Suppressor macrophage treated with lipopolysaccharide for 4 hours (primary cell): ENCODE measurements at regions not wholly inside any gene's neighbourhood (a gene's known extent, or its start where the extent isn't known, plus 50 kb on each side); places are given as distances from the start of the nearest gene placed in this dataset.
"Not testable (repeated sequence)": the region's sequence is repeated elsewhere in the genome, so short reads cannot be mapped to it uniquely, and the experiment has no call there.

ENCODE experiments used
- DNase-seq: peaks from one replicate; pipeline ENCODE4 v3.0.0-alpha.2; 2020

- DNase-seq = not testable (repeated sequence)
These were observed 157.7 kb downstream of the GIPC2 start for GRCh38 chr1:78203410-78203982.

- DNase-seq = no peak
These were observed 164.4 kb downstream of the GIPC2 start for GRCh38 chr1:78210175-78210574.

GRCh38 chr1:78211483-78212092 lies 165.8 kb downstream of the GIPC2 start:
- DNase-seq = no peak

GRCh38 chr1:78214334-78214733 lies 168.6 kb downstream of the GIPC2 start:
- no peak for DNase-seq

DNA sequence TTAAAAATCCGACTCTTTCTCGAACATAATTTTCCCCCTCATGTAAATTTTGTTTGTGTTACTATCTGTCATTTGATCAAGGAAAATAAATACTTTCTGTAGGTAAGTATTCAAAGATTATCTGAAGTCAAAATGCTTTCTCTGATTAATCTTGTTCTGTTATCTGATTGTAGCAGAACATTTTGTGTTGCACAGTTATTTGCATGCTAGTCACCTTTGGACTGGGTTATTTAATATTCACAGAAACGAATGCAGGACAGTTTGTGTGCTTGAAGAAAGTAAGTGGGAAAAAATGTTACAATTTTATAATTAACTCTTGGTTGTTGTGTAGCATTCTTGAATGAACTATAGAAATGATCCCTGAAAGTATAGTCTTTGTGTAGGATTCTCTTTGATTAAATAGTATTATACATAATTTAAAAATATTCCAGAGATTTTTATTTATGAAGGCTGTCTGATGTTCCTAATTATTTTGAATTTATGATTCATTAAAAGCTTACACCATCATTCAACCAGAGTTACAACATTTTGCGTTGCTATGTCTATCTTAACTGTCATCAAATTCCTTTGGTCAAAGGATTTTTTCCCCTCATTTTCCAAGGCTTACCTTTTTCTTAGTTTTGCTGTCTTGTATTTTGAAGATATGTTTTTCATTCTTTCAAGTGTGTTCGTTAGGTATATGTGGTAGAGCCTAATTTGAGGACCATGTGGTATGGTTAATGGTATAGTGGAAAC lies 176.6 kb downstream of the GIPC2 start:
- no peak for DNase-seq

- no peak for DNase-seq
These were observed 177.2 kb downstream of the GIPC2 start for GRCh38 chr1:78222960-78223358.

- DNase-seq = no peak
These were observed 177.8 kb downstream of the GIPC2 start for GRCh38 chr1:78223417-78224215.

DNA sequence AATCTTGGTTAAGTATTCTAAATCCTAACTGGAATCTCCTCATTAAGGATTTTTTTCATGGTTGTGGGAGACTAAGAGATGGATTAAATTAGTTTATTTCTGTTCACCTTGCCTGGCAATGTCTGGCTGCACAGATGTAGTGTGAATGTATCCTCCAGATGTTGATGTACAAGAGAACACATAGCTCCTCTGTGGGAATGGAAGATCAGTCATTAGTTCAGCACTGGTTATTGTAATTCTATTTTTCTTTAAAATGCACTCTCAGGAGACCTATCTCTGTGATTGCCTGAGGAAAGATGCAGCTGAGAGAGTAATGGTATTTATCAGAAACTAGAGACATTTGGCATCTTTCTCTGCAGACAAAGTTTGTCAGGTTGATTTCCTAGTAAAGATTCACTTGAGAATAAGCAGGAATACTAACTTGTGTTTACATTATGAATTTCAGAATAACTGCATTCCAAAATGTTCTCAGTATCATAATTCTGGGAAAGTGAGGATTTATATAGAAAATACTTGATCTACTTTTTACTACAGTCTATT lies 178.6 kb downstream of the GIPC2 start:
- DNase-seq = no peak

DNA sequence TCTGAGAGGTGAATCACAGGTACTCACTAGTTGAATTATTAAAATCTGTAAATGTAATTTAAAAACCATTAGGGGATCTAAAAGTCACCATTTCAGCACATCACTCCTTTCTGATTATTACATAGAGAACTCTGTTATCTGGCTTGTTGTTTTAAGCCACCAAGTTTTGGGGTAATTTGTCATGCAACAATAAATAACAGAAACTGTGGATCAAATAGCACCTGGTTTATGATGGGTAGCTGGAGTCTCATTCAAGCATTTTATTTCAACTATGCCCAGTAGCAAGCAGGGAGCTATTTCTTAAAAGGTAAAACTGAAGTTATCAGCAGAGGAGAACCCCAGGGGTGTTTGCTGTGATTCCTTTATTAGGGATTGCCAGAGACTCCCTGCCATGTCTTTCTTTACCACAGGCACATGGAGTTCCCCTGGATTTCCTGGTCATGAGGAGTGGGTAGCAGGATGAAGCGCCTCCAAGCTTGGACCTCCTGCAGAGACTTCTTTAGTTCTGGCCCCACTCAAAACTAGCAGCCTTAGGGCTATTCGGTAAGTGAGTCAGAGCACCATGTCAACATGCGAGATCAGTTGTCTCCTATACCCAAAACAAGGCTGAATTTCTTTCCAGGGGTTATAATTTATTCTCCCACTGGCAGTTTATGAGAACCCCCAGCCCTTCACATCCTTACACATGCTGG lies 179.2 kb downstream of the GIPC2 start:
- no peak for DNase-seq

- no peak for DNase-seq
These were observed 181.0 kb downstream of the GIPC2 start for GRCh38 chr1:78226784-78227183.

GRCh38 chr1:78227705-78228635 lies 182.2 kb downstream of the GIPC2 start:
- no peak for DNase-seq

DNA sequence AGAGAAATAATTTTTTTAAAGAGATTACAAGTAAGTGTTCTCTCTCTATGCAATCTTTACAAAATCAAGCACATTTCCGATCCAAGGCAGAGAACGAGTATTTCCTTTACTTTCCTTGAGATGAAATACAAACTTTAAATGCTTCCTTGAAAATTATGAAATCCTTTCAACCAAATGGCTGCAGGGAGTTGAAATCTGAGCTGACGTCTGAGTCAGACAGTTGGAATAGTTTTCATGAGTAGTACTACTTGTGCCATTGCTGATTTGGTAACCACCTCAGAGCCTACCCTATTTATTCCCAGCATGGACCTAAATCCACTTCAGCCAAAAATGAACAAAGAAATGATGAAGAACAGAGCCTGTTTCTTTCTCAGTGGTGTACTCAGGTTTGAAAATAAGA lies 183.6 kb downstream of the GIPC2 start:
- no peak for DNase-seq

GRCh38 chr1:78231477-78231876 lies 185.7 kb downstream of the GIPC2 start:
- DNase-seq = no peak

- no peak for DNase-seq
These were observed 186.1 kb downstream of the GIPC2 start for GRCh38 chr1:78231894-78232293.

DNA sequence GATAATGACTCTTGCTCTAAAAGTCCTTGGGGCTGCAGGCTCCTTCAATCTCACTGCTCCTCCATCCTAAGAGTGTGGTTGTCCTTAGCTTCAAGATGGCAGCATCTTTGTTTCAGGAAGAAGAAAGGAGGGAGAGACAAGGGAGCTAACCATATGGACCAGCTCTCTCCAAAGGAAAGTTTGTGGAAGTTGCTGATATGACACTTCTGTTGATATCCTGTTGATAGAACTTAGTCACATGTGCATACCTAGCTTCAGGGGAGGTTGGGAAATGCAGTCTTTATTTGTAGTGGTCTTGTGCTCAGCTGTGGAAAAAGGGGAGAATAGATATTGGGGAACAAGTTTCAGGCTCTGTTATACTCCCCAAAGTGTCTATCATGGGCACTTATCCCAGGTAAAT lies 186.9 kb downstream of the GIPC2 start:
- no peak for DNase-seq

GRCh38 chr1:78234496-78234895 lies 188.7 kb downstream of the GIPC2 start:
- DNase-seq = no peak

DNA sequence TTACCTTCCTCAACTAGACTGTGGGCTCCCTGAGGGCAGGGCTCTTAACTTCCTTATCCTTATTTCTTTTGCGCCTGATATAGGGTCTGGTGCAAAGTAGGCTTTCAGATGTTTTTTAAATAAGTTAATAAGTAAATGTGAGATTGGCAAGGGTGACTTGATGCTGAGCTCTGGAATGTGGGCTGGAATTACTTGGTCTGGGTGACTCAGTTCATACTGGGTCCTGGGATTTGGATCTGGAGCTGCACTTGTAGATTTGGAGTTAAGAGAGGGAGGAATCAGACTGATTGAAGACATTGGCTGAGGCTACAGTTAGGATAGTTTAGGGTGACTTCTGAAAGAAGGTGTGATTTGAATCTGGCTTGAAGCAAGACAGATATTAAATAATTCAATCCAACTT lies 190.9 kb downstream of the GIPC2 start:
- DNase-seq = no peak

DNA sequence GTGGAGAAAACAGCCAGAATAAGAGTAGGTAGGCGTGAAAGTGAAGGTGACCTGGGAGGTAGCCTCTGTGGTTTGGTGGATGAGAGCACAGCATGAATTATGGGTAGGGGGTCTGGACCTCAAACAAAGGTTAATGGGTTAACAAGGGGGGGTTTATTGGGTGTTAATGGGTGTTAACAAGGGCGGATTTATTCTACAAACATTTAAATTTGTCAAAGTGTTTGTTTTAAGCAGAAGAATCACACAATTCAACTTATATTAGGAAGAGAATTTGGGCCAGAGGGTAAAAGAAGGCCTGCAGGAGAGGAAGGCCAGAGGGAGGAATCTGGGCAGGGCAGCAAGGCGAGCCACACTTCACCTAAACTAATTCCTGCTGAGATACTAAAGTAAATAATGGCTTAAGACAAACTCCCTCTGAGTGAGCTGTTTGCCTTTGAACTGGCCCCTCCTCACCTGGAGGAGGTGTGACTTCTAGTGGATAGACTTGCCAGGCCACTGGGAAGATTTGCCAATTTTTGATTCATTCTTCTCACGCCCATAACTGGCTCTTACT lies 191.7 kb downstream of the GIPC2 start:
- DNase-seq = no peak

- no peak for DNase-seq
These were observed 194.4 kb downstream of the GIPC2 start for GRCh38 chr1:78240191-78240590.

DNA sequence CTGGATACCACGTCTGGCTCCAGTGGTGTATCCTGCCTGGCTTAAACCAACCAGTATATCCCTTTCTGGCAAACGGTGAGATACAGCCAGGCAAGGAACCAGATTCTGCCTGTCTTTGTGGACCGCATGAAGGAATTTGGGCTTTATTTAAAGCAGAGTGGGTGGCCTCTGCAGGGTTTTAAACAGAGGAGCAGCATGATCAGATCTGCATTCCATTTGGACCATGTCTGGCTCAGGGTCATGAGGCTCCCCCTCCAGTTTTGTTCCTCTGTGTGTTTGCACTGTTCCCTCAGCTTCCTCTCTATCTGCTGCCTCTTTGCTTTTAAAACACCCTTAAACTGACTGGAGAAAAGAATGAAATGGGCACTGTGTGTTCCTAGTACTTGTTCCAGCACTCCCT lies 195.0 kb downstream of the GIPC2 start:
- DNase-seq = no peak

DNA sequence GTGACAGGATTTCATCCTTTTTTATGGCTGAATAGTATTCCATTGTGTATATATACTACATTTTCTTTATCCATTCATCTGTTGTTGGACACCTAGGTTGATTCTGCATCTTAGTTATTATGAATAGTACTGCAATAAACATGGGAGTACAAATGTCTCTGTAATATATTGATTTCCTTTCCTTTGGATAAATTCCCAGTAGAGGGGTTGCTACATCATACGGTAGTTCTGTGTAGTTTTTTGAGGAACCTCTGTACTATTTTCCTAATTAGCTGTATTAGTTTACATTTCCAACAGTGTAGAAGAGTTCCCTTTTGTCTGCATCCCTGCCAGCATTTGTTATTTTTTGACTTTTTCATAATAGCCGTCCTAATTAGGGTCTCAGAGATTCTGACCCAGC lies 201.3 kb downstream of the GIPC2 start:
- DNase-seq = no peak
